Activated CD4-positive, alpha-beta memory T cell treated with anti-CD3 and anti-CD28 coated beads, Interleukin-2, amount 10 ng/mL, durations not matched to agents 7 days and 5 days (primary cell): ENCODE measurements at regions not wholly inside any gene's neighbourhood (a gene's known extent, or its start where the extent isn't known, plus 50 kb on each side); places are given as distances from the start of the nearest gene placed in this dataset.
"Not testable (repeated sequence)": the region's sequence is repeated elsewhere in the genome, so short reads cannot be mapped to it uniquely, and the experiment has no call there.

Source experiments
- CTCF ChIA-PET: fragments of 350-600 bp; sonication (Branson Sonifier 250); formaldehyde crosslinking; loops from one replicate; lab custom pipeline; 2021; ENCODE audit warnings: antibody characterized with exemption, inconsistent platforms; lab: Charles Lee
- POLR2A ChIA-PET: fragments of 350-600 bp; sonication (Branson Sonifier 250); formaldehyde crosslinking; loops from one replicate; lab custom pipeline; 2021; ENCODE audit warnings: antibody characterized with exemption; lab: Charles Lee
- DNase-seq: peaks from one replicate; pipeline ENCODE4 v3.0.0-alpha.2; 2020
- H3K27ac Mint-ChIP-seq: one replicate; pipeline ENCODE4 v1.8.0; 2021; ENCODE audit warnings: mild to moderate bottlenecking, mixed read lengths
- H3K27me3 Mint-ChIP-seq: one replicate; pipeline ENCODE4 v1.8.0; 2021; ENCODE audit warnings: mixed read lengths
- H3K36me3 Mint-ChIP-seq: one replicate; pipeline ENCODE4 v1.8.0; 2021; ENCODE audit warnings: low read depth, mixed read lengths
- H3K4me1 Mint-ChIP-seq: one replicate; pipeline ENCODE4 v1.8.0; 2021; ENCODE audit warnings: mixed read lengths
- H3K4me3 Mint-ChIP-seq: one replicate; pipeline ENCODE4 v1.8.0; 2021; ENCODE audit warnings: mild to moderate bottlenecking, mixed read lengths
- H3K9me3 Mint-ChIP-seq: one replicate; pipeline ENCODE4 v1.8.0; 2021; ENCODE audit warnings: mixed read lengths

DNA sequence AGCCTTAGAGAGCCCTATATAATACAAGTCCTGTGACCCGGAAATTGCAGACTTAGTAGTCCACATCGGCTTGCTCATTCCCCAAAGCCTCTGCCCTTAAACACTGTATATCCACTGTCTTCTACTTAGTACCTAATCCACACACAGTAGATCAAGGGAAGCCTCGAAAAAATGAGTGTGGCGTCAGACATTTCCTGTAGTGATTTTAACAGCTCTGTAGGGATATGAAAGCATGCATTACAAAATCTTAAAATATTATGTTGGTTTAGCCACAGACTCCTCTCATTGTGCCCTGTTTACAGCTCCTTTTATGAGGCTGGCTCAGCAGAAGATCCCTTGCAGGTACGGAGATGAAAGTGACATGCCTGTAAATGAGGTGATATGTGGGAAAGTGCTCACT lies 416.3 kb downstream of the LIG4 start:
- no peaks in the 10 kb centered on the region for H3K27me3 Mint-ChIP-seq
- H3K27ac Mint-ChIP-seq, result no peak overlapping the region
- H3K36me3 Mint-ChIP-seq, result no peaks in the 10 kb centered on the region
- POLR2A ChIA-PET, result no interaction called here
- CTCF ChIA-PET, result no interaction called here
- H3K9me3 Mint-ChIP-seq, result peaks cover 3% of the 10 kb centered on the region
- no peak overlapping the region for H3K4me3 Mint-ChIP-seq
- no peak for DNase-seq
- no peaks in the 10 kb centered on the region for H3K4me1 Mint-ChIP-seq

DNA sequence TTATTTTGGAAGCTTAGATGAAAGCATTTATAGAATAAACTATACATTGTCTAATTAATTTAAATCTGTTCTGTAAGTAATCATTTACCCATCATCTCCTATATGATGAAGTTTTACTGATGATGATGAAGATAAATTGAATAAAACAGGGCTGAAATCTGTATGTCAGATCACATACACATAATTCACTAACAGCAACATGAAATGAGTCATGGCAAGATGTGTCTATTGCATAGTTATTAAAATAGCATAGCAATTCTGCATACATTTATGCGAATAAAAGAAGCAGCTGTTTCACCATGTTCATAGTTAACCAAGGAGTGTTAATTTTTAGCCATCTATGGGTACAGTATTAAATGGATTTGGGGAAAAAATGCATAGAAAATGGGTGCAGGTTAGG lies 424.9 kb downstream of the LIG4 start:
- no peak for DNase-seq
- no peaks in the 10 kb centered on the region for H3K36me3 Mint-ChIP-seq
- CTCF ChIA-PET, result no interaction called here
- H3K9me3 Mint-ChIP-seq, result peaks cover 5% of the 10 kb centered on the region
- POLR2A ChIA-PET, result no interaction called here
- H3K4me1 Mint-ChIP-seq, result no peaks in the 10 kb centered on the region
- no peak overlapping the region for H3K4me3 Mint-ChIP-seq
- H3K27ac Mint-ChIP-seq, result no peak overlapping the region
- no peaks in the 10 kb centered on the region for H3K27me3 Mint-ChIP-seq

DNA sequence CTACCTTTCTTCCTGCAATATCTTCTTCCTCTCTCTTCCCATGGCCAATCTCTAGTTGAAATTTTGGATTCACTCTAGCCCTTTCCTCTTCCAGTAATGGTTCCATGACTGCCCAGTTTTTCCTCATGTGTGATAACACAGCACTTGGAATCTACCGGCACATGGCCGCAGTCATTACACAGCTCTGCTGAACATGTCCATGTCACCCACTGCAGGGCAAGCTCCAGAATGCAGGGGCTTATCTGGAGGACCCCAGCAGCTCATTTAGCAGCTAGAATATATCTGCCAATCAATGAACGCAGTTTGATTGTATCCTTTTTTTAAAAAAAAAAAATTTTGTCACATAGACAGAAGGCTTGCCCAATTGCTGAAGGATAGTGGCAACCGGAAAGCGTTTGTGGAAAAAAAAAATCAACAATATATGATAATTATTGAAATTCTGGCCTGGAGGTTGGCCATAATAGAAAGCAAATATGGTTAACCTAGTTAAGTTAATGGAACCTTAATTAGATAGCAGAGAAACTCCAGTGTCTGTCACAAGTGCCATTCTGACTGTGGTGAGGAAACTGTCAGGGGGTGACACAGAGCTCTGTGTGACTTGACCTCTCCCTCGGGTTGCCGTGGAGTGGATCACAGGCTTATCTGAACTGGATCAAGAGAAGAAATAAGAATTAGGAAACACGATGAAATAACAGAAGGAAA lies 426.7 kb downstream of the LIG4 start:
- H3K4me3 Mint-ChIP-seq, result no peak overlapping the region

DNA sequence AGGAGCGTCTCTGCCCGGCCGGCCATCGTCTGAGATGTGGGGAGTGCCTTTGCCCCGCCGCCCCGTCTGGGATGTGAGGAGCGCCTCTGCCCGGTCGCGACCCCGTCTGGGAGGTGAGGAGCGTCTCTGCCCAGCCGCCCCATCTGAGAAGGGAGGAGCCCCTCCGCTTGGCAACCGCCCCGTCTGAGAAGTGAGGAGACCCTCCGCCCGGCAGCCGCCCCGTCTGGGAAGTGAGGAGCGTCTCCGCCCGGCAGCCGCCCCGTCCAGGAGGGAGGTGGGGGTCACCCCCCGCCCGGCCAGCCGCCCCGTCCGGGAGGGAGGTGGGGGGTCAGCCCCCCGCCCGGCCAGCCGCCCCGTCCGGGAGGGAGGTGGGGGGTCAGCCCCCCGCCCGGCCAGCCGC lies 432.7 kb downstream of the LIG4 start:
- POLR2A ChIA-PET, result not testable (repeated sequence)

More for the DNA sequence above, 426.7 kb downstream of the LIG4 start:
- POLR2A ChIA-PET, result no interaction called here
- no peak for DNase-seq
- H3K27ac Mint-ChIP-seq, result no peak overlapping the region
- CTCF ChIA-PET, result no interaction called here
- H3K27me3 Mint-ChIP-seq, result no peaks in the 10 kb centered on the region
- peaks cover 3% of the 10 kb centered on the region for H3K9me3 Mint-ChIP-seq
- no peaks in the 10 kb centered on the region for H3K4me1 Mint-ChIP-seq
- no peaks in the 10 kb centered on the region for H3K36me3 Mint-ChIP-seq

DNA sequence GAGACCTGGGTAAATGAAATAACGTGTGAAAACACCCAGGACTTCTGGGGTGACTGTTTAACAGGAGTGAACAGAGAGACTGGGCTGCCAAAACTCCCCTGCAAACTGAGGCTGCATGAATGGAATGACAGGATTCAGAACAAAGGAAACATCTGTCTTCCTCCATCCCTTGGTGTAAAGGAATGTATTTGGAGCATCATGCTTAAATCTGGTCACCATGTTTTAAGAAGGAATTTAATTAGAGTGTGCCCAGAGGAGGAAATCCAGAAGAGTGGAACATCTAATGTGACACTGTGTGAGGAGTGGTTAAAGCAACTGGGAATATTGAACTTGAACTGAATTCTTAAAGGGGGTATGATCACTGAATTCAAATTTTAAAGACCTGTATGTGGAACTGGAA lies 437.2 kb downstream of the LIG4 start:
- Mint-ChIP-seq H3K36me3 (no peaks in the 10 kb centered on the region), H3K27me3 (no peaks in the 10 kb centered on the region), H3K4me3 (no peak overlapping the region), H3K4me1 (no peaks in the 10 kb centered on the region), H3K9me3 (peaks cover 8% of the 10 kb centered on the region), H3K27ac (no peak overlapping the region)
- ChIA-PET POLR2A (no interaction called here), CTCF (no interaction called here)
- no peak for DNase-seq

More for the DNA sequence above, 432.7 kb downstream of the LIG4 start:
- H3K27me3 Mint-ChIP-seq, H3K4me1 Mint-ChIP-seq, H3K9me3 Mint-ChIP-seq, H3K27ac Mint-ChIP-seq, H3K4me3 Mint-ChIP-seq, DNase-seq, CTCF ChIA-PET, H3K36me3 Mint-ChIP-seq: not testable (repeated sequence)

DNA sequence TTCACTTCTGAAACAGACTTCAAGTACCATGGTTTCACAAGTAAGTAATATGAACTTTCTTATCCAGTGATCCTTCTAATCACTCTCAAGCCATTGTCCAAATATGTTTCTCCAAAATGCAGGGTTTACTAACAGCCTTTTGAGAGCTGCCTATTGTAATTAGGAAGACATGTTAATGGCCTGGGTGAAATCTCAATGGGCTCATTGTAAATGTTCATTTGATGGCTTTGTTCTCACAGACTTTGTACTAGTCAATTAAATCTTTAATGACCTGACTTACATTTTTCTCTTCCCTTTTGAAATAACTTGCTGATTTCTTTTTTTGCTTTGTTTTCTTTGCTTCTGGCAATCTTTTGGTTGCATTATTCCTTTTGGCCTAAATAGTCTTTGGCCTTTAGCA lies 444.8 kb downstream of the LIG4 start:
- no peaks in the 10 kb centered on the region for H3K4me1 Mint-ChIP-seq
- H3K4me3 Mint-ChIP-seq, result no peak overlapping the region
- ChIA-PET POLR2A (no interaction called here), CTCF (no interaction called here)
- H3K36me3 Mint-ChIP-seq, result no peaks in the 10 kb centered on the region
- no peaks in the 10 kb centered on the region for H3K27me3 Mint-ChIP-seq
- peaks cover 5% of the 10 kb centered on the region for H3K9me3 Mint-ChIP-seq
- H3K27ac Mint-ChIP-seq, result no peak overlapping the region
- no peak for DNase-seq

DNA sequence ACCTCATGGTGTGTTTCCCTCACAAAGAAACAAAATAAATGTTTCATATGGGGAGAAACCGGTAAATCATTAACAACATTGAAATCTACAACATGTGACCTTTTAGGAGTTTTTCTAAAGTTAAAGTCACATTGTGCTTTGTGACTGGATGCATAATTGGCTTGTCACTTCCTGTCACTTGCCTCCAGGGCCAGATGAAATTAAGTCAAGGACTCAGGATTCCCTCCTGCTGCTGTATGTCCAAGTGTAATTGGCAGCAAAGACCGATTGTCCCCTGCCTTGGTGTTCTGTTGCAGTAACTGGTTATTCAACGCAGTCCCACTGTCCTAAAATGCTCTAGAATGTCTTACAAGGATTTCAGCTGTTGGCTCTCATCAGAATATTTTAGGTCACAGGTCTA lies 448.2 kb downstream of the LIG4 start:
- Mint-ChIP-seq H3K9me3 (peaks cover 5% of the 10 kb centered on the region), H3K27me3 (no peaks in the 10 kb centered on the region), H3K27ac (no peak overlapping the region), H3K36me3 (no peaks in the 10 kb centered on the region), H3K4me1 (no peaks in the 10 kb centered on the region), H3K4me3 (no peak overlapping the region)
- POLR2A ChIA-PET, result no interaction called here
- no peak for DNase-seq
- CTCF ChIA-PET, result no interaction called here

DNA sequence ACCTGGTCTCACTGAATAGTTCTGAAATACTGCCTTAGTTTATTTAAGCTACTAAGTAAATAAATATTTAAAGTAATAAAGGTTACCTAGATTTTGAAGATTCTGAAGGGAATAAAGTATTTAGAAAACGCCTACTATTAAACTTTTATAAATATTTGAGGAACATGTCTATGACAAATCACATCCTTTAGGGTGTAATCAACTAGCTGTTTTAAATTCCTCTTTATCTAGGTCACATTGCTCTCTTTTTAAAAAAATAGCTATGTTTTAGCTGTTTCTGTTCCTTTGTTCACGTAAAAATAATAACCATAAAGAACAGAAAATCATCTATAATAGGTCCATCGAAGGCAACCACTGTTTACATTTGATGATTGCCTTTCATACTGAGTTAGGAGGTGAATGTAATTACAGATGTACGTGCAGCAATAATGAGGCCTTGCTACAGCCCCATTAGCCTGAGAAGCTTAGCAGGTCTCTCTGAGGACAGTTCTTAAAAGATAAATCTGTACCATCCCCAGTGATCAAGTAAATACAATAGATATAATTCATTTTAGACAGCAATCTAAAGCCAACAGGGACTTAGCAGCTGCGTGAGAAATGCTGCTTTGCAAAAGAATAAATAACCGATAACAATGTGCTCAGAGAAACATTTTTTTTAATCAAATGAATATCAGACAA lies 449.5 kb downstream of the LIG4 start:
- ChIA-PET POLR2A (no interaction called here), CTCF (no interaction called here)
- Mint-ChIP-seq H3K36me3 (no peaks in the 10 kb centered on the region), H3K9me3 (peaks cover 5% of the 10 kb centered on the region), H3K27me3 (no peaks in the 10 kb centered on the region), H3K4me1 (no peaks in the 10 kb centered on the region), H3K4me3 (no peak overlapping the region), H3K27ac (no peak overlapping the region)
- no peak for DNase-seq

DNA sequence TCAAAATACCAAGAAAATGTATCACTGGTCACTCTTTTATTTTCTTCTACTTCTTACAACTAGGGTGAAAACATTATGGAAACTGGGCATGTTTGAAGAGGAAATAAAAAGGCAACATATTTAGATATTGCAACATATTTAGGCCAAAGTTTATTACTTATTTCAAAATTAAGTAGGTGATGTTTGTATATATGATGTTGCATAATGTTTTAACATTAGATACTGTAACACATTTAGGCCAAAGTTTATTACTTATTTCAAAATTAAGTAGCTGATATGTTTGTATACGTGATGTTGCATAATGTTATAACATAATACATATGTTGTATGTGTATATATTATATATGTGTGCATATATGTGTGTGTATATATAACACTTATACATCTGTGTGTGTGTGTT lies 451.3 kb downstream of the LIG4 start:
- Mint-ChIP-seq H3K27me3 (no peaks in the 10 kb centered on the region), H3K4me1 (no peaks in the 10 kb centered on the region), H3K36me3 (no peaks in the 10 kb centered on the region), H3K27ac (no peak overlapping the region), H3K4me3 (no peak overlapping the region), H3K9me3 (peaks cover 13% of the 10 kb centered on the region)
- ChIA-PET CTCF (no interaction called here), POLR2A (no interaction called here)
- DNase-seq, result no peak

DNA sequence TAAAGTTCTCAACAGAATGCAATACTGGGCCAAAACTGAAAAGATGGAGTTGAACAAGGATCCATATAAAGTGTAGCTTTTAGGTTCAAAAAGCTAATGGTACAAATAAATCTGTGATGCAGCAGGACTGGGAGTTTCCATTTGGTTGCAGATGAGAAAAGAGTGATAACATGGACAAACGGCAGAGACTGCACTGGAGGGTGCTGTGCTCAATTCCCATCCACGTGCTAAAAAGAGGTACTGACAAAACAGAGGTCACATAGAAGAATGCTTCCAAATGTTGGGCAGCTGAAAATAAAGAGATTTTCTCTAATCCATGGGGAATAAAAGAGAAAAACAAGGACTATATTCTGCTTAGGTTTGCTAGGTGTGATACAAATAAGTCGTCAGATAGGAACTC lies 461.6 kb downstream of the LIG4 start:
- Mint-ChIP-seq H3K27ac (no peak overlapping the region), H3K36me3 (no peaks in the 10 kb centered on the region), H3K9me3 (peaks cover 2% of the 10 kb centered on the region), H3K27me3 (no peaks in the 10 kb centered on the region), H3K4me1 (no peaks in the 10 kb centered on the region), H3K4me3 (no peak overlapping the region)
- ChIA-PET POLR2A (no interaction called here), CTCF (no interaction called here)
- DNase-seq, result no peak

DNA sequence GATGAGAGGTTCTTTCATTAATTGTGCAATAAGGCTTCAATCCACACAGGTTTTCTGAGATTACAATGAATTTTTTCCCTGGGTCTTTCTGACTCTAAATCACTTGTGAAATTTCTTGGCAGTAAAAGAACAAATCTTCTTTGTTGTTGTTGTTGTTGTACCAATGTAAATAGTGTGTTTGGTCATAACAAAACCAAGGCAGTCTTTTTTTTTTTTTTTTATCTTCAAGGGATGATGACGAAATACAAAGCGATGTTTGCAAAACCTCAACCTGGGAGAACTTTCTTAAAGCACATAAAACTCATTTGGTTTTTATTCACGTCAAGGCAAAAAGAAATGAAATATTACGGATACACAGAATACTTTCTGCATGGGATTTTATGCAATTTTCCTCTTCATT lies 462.0 kb downstream of the LIG4 start:
- Mint-ChIP-seq H3K27me3 (no peaks in the 10 kb centered on the region), H3K4me3 (no peak overlapping the region), H3K4me1 (no peaks in the 10 kb centered on the region), H3K36me3 (no peaks in the 10 kb centered on the region), H3K27ac (no peak overlapping the region), H3K9me3 (peaks cover 2% of the 10 kb centered on the region)
- POLR2A ChIA-PET, result no interaction called here
- no peak for DNase-seq
- CTCF ChIA-PET, result no interaction called here

DNA sequence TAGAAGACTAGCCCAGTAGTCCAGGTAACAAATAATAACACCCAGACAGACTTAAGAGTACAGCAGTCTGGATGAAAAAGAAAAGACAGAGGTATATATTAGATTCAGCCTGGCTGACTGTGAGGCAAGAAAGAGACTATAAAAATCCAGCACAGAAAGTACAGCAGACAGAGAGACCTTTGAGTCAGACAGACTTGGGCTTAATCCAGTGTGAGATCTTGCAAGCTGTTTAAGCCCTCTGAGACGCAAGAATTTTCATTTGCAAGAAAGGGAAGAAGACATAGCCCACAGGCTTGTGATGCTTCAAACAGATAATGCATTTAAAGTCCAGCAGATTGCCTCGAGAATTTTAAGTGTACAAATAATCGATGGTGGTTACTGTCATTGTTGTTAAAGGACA lies 471.4 kb downstream of the LIG4 start:
- ChIA-PET CTCF (no interaction called here), POLR2A (no interaction called here)
- Mint-ChIP-seq H3K4me3 (no peak overlapping the region), H3K27ac (no peak overlapping the region), H3K36me3 (no peaks in the 10 kb centered on the region), H3K27me3 (no peaks in the 10 kb centered on the region), H3K4me1 (no peaks in the 10 kb centered on the region), H3K9me3 (no peaks in the 10 kb centered on the region)
- DNase-seq, result no peak

DNA sequence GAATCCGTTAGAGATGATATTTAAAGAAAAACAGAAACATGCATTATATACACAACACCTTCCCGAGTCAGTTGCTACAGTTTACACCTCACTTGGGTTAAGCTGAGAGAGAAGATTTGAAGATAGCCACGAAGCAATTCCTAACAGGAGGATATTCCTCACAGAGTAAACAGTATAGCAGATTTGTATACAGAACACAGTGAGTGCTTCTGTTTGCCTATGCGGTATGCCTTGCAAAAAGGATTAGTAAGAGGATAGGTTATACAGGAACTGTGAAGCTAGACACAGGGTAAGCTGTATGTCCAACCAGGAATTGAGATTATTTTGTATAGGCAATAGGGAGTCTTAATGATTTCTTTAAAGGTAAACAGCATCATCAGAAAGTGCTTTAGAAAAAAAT lies 471.8 kb downstream of the LIG4 start:
- H3K27me3 Mint-ChIP-seq, result no peaks in the 10 kb centered on the region
- H3K4me1 Mint-ChIP-seq, result no peaks in the 10 kb centered on the region
- H3K36me3 Mint-ChIP-seq, result no peaks in the 10 kb centered on the region
- no peak overlapping the region for H3K27ac Mint-ChIP-seq
- CTCF ChIA-PET, result no interaction called here
- POLR2A ChIA-PET, result no interaction called here
- H3K4me3 Mint-ChIP-seq, result no peak overlapping the region
- H3K9me3 Mint-ChIP-seq, result peaks cover 2% of the 10 kb centered on the region
- DNase-seq, result no peak

DNA sequence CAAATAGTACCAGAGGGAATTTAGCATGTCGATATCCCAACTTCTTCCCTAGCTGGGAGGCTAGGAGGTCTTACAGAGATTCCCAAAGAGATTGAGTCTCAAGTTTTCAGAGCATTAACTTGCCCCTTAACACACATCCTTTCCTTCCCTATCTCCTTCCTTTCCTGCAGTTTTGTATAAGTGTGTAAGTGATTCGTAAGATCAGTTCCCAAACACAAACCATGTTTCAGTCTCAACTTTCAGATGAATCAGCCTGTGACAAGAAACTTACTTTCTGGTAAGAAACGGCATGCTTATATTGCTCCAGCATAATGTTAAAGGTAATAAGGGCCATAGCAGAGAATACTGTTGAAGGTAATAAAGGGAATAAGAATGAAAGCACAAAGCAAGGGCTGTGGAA lies 472.2 kb downstream of the LIG4 start:
- peaks cover 2% of the 10 kb centered on the region for H3K9me3 Mint-ChIP-seq
- no peaks in the 10 kb centered on the region for H3K4me1 Mint-ChIP-seq
- no peaks in the 10 kb centered on the region for H3K36me3 Mint-ChIP-seq
- no peak overlapping the region for H3K4me3 Mint-ChIP-seq
- H3K27me3 Mint-ChIP-seq, result no peaks in the 10 kb centered on the region
- ChIA-PET CTCF (no interaction called here), POLR2A (no interaction called here)
- no peak overlapping the region for H3K27ac Mint-ChIP-seq
- no peak for DNase-seq
